GM19467 (cell line): ENCODE measurements at regions not wholly inside any gene's neighbourhood (a gene's known extent, or its start where the extent isn't known, plus 50 kb on each side); places are given as distances from the start of the nearest gene placed in this dataset.
"Not testable (repeated sequence)": the region's sequence is repeated elsewhere in the genome, so short reads cannot be mapped to it uniquely, and the experiment has no call there.

Source experiments
- ATAC-seq: cut with Tn5 transposase; IDR thresholded peaks from one replicate; pipeline ENCODE4 v1.9.1; 2021; ENCODE audit warnings: mild to moderate bottlenecking, moderate library complexity; ENCODE audit not compliant: unreplicated experiment

GRCh38 chr20:55540013-55540412, 465.3 kb downstream of the CBLN4 start:
- ATAC-seq = no peak

GRCh38 chr20:55538261-55538908, 466.9 kb downstream of the CBLN4 start:
- ATAC-seq = no peak

GRCh38 chr20:55535366-55535765, 470.0 kb downstream of the CBLN4 start:
- ATAC-seq = no peak

GRCh38 chr20:55533632-55534031, 471.7 kb downstream of the CBLN4 start:
- ATAC-seq = no peak

GRCh38 chr20:55530763-55531162, 474.6 kb downstream of the CBLN4 start:
- ATAC-seq = no peak

- no peak for ATAC-seq
Observed at GRCh38 chr20:55528482-55528881, 476.8 kb downstream of the CBLN4 start.

- ATAC-seq = no peak
Observed at GRCh38 chr20:55522296-55522815, 483.0 kb downstream of the CBLN4 start.

GRCh38 chr20:55517584-55517983, 487.7 kb downstream of the CBLN4 start:
- ATAC-seq = not testable (repeated sequence)

- ATAC-seq = no peak
Observed at GRCh38 chr20:55515832-55516231, 489.5 kb downstream of the CBLN4 start.

- ATAC-seq = no peak
Observed at GRCh38 chr20:55514531-55514930, 490.8 kb downstream of the CBLN4 start.

GRCh38 chr20:55513954-55514353, 491.4 kb downstream of the CBLN4 start:
- no peak for ATAC-seq

- no peak for ATAC-seq
Observed at GRCh38 chr20:55500130-55500529, 505.2 kb downstream of the CBLN4 start.

- no peak for ATAC-seq
Observed at GRCh38 chr20:55488593-55488992, 516.7 kb downstream of the CBLN4 start.

- ATAC-seq = no peak
Observed at GRCh38 chr20:55478724-55479450, 526.4 kb downstream of the CBLN4 start.

- no peak for ATAC-seq
Observed at GRCh38 chr20:55472704-55473103, 532.6 kb downstream of the CBLN4 start.

- no peak for ATAC-seq
Observed at GRCh38 chr20:55471052-55472006, 534.0 kb downstream of the CBLN4 start.

- no peak for ATAC-seq
Observed at GRCh38 chr20:55469074-55469473, 536.2 kb downstream of the CBLN4 start.

- ATAC-seq = no peak
Observed at GRCh38 chr20:55461519-55461918, 543.8 kb downstream of the CBLN4 start.

- ATAC-seq = no peak
Observed at GRCh38 chr20:55456316-55456940, 548.9 kb downstream of the CBLN4 start.

GRCh38 chr20:55449091-55449490, 556.2 kb downstream of the CBLN4 start:
- ATAC-seq = no peak

GRCh38 chr20:55446301-55446700, 559.0 kb downstream of the CBLN4 start:
- no peak for ATAC-seq
